DMS79 treated with DMSO at 0.1 percent for 48 hours (cell line): ENCODE measurements at regions not wholly inside any gene's neighbourhood (a gene's known extent, or its start where the extent isn't known, plus 50 kb on each side); places are given as distances from the start of the nearest gene placed in this dataset.

Source experiments
- DNase-seq: peaks from one replicate; lab custom pipeline; 2025; lab: John Stamatoyannopoulos, UW

DNA sequence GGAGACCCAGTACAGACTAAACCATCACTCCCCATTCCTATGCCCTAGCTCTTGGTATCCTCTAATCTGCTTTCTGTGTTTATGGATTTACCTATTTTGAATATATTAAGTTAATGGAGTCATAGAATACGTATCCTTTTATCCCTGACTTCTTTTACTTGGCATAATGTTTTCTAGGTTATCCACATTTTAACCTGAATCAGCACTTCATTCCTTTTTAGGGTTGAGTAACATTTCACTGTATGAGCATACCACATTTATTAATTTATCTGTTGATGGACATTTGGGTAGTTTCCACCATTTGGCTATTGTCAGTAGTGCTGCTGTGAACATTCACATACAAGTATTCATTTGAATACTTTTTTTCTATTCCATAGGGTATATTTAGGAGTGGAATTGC, 157.3 kb upstream of the CTNNA2 start:
- DNase-seq = no peak

GRCh38 chr2:79327460-79327859, 167.9 kb upstream of the REG3A start:
- no peak for DNase-seq

- no peak for DNase-seq
These were observed 161.3 kb upstream of the REG3A start for GRCh38 chr2:79320871-79321270.

- no peak for DNase-seq
These were observed 135.4 kb upstream of the REG3A start for GRCh38 chr2:79294994-79295393.

DNA sequence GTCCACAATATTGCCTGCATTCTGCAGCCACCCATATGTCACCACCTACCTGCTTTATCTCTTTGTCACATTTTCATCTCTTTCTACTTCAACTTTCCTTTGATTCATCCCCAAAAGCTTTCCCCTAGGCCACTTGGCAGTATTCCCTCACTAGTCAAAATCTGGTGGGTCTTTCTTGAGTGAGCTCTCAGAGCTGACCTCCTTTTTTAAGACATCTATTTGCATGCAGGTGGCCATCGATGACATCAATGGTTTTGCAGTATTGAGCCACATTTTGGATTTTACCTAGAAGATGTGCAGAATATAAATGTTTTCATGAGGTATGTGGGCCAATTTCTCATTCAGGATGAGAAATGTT, 133.4 kb upstream of the REG3A start:
- no peak for DNase-seq

DNA sequence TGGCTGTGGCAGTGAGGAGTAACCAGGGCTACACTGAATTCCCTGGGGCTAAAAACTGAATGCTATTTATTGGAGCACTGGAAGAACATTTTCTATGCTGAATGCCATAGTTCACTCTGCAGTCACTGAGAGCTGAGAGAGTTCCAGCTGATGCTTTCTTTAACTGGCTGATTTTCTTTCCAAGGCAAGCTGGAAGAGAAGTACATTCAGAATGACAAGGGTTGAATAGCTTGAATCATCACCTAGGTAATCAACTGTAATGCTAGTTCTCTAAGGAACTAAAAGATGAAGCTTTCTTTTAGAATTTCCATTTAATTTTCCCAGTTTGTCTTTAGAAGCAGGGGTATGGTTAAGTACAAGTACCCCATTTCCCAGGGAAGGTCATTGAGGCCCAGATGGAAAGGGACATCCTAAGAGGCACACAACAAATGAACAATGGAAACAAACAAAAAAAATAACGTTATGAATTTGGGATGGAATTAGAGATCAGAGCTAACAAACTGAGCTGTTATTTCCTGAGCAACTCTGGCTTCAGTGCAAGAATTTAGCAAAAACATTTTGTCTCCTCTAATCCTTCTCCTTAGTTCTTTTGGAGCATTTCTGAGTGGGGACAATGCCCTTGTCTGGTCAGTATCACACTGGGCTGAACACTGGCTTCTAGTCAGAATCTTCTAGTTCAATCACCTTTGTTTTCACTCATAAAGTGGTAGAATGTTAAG, 132.8 kb upstream of the REG3A start:
- no peak for DNase-seq

DNA sequence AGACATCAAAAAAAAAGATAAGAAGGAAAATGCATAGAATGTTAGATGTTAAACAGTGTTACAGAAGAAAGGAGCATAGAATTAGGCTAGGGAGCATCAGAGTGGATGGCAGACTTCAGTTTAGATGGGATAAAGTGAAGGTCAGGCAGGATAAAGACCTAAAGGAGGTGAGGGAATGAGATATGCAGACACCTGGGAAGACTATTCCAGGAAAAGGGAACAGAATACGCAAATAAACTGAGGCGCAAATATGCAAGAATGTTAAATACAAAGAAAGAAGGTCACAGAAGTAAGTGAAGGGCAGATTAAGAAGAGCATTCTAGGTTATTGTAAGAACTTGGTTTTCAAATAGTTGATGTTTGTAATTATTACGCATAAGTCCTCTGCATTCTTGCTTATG, 116.3 kb upstream of the REG3A start:
- no peak for DNase-seq

- no peak for DNase-seq
These were observed 115.6 kb upstream of the REG3A start for GRCh38 chr2:79275197-79275596.

GRCh38 chr2:79272616-79273015, 113.1 kb upstream of the REG3A start:
- DNase-seq = no peak

DNA sequence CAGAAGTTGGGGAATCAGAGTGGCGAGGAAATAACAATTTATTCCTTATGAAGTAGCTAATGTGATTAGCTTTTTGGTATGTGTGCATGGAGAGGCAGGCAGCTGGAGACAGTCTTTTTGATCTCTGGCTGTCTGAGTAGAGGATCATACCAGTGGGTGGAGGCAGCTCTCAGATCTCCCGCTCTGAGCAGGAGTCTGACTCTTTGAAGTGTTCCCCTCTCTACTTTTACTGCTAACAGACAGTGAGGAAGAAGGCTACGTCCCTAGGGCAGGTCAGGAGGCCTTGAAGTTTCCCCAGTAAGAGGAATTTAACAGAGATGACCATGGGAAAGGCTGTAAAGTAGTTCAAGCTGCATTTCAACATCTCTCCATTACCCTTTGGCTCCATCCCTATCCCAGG, 111.9 kb upstream of the REG3A start:
- DNase-seq = no peak

DNA sequence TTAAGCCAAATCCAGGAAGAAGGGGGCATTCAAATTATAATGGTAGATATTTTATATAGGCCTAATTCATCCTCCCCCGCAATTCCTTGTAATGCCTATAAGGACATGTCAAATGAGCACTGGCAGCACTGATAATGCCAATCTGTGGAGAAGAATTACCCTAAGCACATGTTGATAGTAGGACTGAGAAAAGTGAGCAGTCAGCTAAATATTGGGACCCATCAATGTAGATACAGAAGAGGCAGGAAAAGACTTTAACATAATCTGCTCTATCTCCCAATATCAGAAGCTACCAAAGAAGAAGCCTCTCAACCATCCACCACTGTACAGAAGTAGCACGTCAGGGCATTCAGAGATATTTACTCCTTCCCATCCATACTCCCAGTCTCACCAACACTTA, 101.3 kb upstream of the REG3A start:
- DNase-seq = no peak

DNA sequence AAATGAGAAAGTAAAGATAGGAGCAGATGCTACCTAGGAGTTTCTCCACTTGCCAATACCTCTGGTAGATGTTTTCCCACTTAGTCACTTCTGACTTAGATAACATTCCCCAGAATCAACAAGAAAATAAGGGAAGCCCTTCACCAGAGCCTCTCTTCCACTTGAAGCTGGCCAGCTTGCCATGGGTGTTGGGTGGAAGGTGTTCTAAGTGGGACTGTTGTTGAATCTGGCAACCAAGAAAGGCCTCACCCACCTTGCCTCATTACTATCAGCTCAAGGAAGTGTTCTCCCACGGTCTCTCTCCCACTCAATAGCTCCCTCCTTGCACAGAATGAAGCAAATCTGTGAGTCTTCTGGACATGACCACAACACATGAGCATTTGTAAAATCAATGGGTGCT, 100.4 kb upstream of the REG3A start:
- no peak for DNase-seq

DNA sequence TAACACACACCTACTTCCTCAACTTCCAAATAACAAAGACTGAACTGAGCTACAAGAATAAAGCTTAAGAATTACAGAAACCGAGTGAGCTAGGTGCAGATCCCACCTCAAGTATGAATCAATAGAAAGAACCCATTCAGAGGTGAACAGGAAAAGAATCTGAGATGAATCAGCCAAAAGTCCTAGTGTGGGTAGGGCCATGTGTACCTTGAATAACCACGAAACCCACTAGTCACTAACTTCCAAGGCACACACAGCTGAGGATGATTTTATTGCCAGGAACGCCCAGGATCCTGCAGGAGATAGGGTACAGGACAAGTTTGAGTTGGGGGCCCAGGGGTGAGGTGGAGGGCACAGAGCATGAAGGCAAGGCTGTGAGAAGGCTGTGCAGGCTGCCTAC, 99.7 kb upstream of the REG3A start:
- no peak for DNase-seq

- DNase-seq = no peak
These were observed 93.8 kb upstream of the REG3A start for GRCh38 chr2:79253243-79253774.

DNA sequence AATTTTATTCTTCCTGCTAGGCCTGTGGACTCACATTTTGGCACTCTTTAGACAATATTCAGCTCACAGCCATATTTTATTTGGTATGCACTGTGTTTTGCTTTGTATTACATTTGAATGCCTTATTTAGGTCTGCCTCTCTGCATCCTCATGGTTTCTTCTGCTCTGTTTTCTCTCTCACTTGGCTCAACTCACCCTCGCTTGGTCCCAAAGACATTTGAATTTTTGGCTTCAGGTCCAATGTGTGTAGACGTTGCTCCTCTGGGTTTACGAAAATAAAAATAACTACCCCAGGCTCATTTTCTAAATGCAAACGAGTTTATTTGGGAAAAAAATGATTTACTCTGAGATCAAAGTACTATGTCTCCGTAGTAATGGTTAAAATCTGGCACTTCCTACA, 91.1 kb upstream of the REG3A start:
- DNase-seq = no peak

GRCh38 chr2:79248776-79249175, 89.2 kb upstream of the REG3A start:
- no peak for DNase-seq

- no peak for DNase-seq
These were observed 75.6 kb upstream of the REG3A start for GRCh38 chr2:79235135-79235534.

GRCh38 chr2:79223539-79223938, 64.0 kb upstream of the REG3A start:
- DNase-seq = no peak

DNA sequence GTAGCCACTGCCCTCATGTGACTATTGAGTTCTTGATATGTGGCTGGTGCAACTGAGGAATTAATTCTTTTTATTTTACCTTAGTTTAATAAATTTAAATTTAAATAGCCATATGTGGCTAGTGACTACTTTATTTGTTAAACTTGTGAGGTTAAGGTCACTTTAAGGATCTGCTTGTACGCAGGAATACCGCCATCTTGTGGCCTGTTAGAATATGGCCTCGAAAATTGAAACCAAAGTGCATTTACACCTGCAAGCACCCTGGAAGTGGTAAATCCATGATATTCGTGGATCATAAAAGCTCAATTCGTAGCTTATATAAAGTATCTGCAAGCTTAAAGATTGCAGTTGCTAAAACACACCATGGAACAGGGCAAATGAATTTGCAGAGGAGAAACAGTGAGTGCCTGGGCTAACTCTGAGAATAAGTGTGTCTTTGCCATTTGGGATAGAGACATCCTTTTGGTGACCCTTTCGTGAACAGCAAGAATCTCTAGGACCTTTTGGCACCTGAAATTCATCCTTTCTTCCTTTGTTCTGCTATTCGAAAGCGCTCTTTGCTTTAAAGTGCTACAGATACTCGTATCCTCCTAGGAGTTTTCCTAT, 59.9 kb upstream of the REG3A start:
- peak; percentile 56 for DNase-seq

DNA sequence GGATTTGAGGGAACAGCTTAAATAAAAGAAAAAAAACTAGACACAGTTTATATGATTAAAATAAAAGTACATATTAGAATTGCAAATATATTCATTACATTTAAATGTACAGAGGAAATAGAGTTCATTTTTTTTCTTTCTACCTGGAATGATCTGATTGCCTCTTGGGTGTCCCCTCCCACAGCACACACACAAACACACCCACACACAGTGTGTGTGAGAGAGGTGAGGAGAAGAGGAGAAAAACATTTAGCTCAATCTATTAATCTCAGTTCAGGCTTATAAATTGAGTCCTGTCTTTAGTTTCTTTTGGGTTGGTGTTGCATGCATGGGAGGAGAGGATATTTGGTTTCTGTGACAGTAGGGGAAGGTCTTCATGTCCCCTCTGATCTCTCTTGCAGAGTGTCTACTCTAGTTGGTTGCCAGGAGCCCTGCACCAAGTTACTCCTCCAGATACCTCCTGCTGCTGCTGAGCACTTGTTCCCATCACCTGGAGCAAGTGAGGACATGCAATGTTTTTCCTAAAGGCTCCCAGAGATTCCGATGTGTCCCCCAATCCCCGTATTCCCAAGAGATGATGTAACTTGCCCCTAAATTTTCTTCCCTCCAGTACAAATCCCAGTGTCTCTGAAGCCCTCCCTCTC, 50.8 kb upstream of the REG3A start:
- DNase-seq = no peak
